HG03280 (cell line): ENCODE measurements at regions not wholly inside any gene's neighbourhood (a gene's known extent, or its start where the extent isn't known, plus 50 kb on each side); places are given as distances from the start of the nearest gene placed in this dataset.
"Not testable (repeated sequence)": the region's sequence is repeated elsewhere in the genome, so short reads cannot be mapped to it uniquely, and the experiment has no call there.

Experiments
- ATAC-seq: cut with Tn5 transposase; IDR thresholded peaks from one replicate; pipeline ENCODE4 v1.9.1; 2021; ENCODE audit warnings: mild to moderate bottlenecking, moderate library complexity; ENCODE audit not compliant: unreplicated experiment

GRCh38 chr3:182431972-182432371 lies 361.3 kb upstream of the ATP11B start:
- ATAC-seq, result not testable (repeated sequence)

- no peak for ATAC-seq
Measured at GRCh38 chr3:182435860-182436259, 357.4 kb upstream of the ATP11B start.

DNA sequence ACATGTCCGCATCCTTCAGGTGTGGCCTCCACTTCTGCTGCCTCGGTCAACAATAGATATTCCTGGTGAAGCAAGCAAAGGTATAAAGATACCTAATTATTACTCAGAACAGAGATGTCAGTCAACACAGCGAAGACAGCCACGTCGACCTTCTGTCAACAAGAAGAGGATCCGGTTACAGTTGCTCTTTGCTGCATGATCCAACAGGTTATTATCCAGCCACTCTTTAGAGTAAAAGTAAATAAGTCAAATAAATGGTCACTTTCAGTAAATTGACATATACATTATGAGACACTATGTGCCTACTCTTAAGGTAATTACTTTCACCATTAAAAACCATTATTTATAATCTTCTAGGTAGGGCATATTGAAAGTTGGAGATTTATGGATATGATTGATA lies 356.8 kb upstream of the ATP11B start:
- ATAC-seq, result no peak

DNA sequence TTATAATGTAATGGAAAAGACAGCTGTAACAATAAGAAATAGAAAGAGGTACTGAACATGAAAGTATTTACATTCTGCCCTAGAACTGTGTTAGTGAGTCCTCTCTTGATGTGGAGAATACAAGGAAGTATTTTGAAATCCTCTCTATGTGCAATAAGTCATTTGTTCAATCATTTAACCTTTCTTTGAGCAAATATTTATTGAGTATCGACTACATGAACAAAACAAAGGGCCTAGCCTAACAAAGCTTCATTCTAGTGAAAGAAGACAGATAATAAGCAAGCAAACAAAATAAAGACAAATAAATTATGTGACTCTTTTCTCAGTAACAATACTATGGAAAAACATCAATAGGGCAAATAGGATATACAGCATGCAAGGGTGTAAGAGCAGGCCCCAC lies 354.9 kb upstream of the ATP11B start:
- ATAC-seq, result no peak

DNA sequence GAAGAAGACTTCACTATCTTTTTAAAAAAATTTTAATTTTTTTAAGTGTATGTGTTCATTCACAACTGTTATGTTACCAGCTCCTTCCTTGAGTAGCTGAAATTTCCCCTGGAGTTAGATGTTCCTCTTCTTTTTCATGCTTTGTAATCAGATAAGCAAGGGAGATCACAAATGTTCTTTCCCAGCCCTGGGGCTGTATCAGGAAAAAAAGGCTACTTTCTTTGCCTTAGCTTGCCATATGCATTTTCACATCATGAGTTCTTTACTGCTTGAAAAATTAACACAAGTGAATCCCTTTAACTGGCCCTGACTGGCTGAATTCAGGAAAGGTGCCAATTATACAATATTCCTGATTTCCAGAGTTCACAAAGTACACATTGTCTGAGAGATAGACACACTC lies 353.2 kb upstream of the ATP11B start:
- no peak for ATAC-seq

DNA sequence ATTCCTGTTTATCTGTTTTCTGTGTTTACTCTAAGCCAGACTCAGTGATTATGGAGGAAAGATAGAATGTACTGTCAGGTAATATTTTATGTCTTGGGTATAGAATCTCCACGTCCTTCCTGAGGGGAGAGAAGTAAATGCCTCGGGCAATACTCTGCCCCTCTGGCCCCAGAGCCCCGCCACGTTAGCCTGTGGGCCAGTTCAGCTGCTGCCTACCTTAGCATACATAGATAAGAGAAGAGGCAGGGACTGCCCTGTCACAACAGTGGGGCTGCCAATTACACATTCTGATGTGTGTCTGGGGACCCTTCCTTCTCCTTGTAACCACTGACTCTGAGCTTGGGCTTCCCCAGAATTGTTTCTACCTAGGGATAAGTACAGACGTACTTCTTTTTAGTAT lies 347.7 kb upstream of the ATP11B start:
- no peak for ATAC-seq

GRCh38 chr3:182450942-182451787 lies 342.1 kb upstream of the ATP11B start:
- no peak for ATAC-seq

DNA sequence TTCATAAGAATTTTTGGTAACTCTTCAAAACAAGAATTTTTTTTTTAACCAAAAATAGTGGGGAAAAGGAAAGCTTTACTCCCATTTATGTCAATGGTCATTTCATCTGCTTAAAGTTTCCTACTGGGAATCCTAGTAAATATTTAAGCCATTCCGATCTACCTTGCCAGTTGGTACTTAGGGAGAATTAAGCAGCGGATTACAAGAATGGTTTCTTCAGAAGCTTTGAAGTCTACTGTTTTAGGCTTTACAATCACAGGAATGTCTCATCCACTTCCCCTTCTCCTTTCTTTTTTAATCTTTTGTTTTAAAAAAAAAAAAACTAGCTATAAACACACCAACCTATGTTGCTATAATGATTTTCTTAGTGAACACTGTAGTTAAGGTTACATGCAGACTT lies 341.4 kb upstream of the ATP11B start:
- no peak for ATAC-seq

- no peak for ATAC-seq
Measured at GRCh38 chr3:182455011-182455410, 338.3 kb upstream of the ATP11B start.

- ATAC-seq, result no peak
Measured at GRCh38 chr3:182460303-182460702, 333.0 kb upstream of the ATP11B start.

- ATAC-seq, result no peak
Measured at GRCh38 chr3:182462152-182462551, 331.2 kb upstream of the ATP11B start.

DNA sequence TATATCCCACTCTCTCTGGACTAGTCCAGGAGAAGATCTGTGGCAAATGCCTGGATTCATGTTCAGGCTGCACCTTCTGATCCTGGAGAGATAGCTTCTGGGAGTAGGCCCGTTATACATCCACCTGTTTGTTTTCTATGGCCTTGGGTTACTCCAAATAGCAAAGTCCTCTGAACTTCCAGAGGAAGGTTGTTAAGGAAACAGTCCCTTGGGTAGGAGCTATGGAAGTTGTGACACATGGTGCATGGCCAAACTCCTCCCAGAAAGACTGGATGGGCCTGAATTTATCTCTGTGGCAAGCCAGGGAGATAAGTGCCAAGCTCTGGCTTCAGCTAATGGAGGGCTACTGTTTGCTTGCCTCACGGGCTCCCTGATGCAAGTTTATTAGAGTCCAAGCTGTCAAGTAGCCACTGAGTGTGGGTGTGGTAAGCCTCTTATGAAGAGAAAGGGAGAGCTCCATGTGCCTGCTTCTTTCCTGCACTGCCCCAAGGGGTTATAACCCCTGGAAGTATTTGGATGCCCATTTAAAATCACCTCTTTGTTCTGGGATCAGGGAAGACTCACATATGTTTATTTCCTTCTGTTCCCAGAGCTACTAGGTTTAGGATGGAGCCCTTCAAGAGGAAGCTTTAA lies 328.7 kb upstream of the ATP11B start:
- ATAC-seq, result no peak

DNA sequence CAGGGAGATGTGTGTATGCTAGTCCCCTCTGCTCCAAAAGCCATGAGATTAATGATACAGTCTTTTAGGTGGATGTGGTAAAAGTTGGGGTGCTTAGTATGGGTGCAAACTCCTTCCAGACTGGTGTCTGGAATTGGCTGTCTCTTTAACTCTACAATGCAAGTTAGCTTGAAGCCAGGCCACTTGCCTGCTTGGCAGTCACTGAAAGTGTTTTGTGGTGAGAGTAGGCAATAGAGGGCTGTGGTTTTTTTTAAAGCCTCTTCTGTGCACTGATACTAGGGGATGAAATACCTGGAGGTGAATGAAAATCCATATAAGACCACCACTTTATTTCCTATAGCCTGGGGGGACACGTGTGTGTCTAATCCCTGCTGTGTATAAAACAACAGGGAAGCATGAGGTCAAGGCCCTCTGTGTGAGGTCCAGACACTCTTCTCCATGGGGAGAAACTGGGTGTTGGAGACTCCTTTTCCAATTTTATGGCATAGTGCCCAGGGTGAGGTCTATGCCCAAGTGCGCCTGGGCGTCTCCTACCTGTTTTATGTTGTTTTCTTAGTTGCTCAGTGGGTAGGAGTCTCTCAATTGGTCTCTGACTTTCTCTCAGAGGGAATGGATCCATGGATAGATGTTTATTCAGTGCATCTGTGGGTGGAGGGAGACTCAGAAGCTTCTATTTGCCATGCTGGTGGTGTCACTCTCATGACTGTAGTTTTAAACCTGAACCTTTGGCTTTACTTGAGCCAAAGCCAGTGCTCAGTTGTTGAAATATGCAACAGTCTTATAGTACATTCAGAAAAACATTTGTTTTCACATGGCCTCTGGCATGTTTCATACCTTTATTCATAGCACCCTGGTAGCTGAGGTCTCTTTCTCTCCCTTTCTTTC lies 327.8 kb upstream of the ATP11B start:
- ATAC-seq, result no peak

DNA sequence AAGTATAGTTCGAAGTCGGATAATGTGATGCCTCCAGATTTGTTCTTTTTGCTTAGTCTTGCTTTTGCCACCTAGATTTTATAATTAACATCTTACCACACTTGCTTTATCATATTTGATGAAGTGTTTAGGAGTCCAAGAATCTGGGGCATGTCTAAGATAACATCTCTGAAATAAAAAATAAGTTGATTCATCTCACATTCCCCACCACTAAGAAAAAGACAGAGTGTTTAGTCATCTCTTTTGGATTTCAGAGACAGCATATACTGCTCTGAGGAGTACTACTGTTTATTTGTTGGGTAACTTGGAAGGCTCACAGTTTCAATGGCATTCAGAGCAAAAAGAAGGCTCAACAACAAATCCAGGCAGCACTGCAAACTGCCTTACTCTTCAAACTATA lies 324.2 kb upstream of the ATP11B start:
- ATAC-seq, result no peak

- no peak for ATAC-seq
Measured at GRCh38 chr3:182470187-182470586, 323.1 kb upstream of the ATP11B start.

DNA sequence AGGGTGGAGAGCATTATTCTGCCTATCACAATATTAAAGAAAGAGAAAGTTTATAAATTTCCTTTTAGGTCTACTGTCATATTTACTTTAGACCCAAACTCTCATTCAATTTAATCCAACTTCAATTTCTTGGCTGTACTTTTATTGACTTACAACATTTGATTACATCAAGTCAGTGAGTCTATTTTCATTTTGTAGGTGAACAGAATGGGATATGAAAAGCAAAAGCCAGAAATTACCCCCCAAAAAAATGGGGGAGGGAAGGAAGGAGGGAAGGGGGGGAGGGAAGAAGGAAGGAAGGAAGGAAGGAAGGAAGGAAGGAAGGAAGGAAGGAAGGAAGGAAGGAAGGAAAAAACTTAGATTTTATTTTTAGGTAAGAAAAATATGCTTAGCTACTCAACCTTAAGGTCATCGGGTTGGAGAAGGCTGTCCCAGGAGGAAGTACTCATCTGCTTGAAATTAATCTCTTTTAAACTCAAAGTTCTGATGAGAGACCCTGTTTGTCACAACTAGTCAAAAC lies 320.1 kb upstream of the ATP11B start:
- no peak for ATAC-seq

GRCh38 chr3:182478369-182478768 lies 314.9 kb upstream of the ATP11B start:
- no peak for ATAC-seq

GRCh38 chr3:182479419-182480336 lies 313.6 kb upstream of the ATP11B start:
- ATAC-seq, result no peak

GRCh38 chr3:182482705-182483104 lies 310.6 kb upstream of the ATP11B start:
- no peak for ATAC-seq

- ATAC-seq, result no peak
Measured at GRCh38 chr3:182484682-182485081, 308.6 kb upstream of the ATP11B start.
